ENCODE measurements at regions not wholly inside any gene's neighbourhood (a gene's known extent, or its start where the extent isn't known, plus 50 kb on each side); places are given as distances from the start of the nearest gene placed in this dataset.

GRCh38 chr1:90400131-90400530 lies 317.0 kb downstream of the BARHL2 start:
- no peak for TF ChIP-seq POLR2A (IDR thresholded peaks at IDR 0.05; ENCODE audit: low read depth, low read length)
- TF ChIP-seq POLR2AphosphoS5 (IDR thresholded peaks at IDR 0.05; ENCODE audit: low read depth, low read length): no peak

All from GM12892 (cell line).